Retina (tissue), 1 donor: ENCODE measurements at regions not wholly inside any gene's neighbourhood (a gene's known extent, or its start where the extent isn't known, plus 50 kb on each side); places are given as distances from the start of the nearest gene placed in this dataset.
A peak's percentile ranks its signal among the peaks of the same experiment; 100 is the strongest.

Experiments used
- DNase-seq: peaks from one replicate; pipeline ENCODE4 v3.0.0-alpha.2; 2016

DNA sequence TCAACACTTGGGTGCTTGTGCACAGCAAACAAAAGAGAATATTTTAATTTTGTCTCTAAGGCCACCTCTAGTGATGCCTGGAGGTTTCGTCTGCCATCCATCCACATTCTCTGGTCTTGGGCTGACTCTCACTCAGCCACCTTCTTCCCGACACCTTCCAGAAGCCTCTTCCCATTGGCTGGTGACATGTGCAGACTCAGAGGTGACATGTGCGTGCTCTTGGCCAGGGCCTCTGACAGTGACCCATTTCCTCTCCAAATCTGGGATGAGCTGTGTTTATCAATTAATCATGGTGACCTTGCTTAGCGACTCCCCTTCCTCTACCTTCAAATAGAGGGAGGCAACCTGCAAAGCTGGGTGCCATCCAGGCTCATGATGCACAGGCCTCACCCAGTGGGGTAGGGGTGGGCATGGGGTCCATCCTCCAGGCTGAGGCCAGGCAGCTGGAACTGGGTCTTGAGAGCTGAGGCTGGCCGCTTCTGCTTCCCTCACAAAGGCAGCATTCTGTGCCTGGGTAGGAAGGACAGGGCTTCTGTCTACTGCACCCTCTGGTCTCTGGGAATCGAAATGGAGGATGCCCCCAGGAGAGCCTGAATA lies 91.8 kb downstream of the DHCR7 start:
- no peak for DNase-seq

DNA sequence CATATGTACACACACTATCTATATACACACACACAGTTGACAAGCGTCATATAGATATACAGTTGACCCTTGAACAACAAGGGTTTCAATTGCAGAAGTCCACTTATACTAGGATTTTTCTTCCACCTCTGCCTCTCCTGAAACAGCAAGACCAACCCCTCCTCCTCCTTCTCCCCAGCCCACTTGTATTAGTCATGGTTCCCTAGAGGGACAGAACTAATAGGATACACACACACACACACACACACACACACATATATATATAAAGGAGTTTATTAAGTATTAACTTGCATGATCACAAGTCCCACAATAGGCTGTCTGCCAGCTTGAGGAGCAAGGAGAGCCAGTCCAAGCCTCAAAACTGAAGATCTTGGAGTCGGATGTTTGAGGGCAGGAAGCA lies 92.9 kb downstream of the DHCR7 start:
- DNase-seq, result no peak

DNA sequence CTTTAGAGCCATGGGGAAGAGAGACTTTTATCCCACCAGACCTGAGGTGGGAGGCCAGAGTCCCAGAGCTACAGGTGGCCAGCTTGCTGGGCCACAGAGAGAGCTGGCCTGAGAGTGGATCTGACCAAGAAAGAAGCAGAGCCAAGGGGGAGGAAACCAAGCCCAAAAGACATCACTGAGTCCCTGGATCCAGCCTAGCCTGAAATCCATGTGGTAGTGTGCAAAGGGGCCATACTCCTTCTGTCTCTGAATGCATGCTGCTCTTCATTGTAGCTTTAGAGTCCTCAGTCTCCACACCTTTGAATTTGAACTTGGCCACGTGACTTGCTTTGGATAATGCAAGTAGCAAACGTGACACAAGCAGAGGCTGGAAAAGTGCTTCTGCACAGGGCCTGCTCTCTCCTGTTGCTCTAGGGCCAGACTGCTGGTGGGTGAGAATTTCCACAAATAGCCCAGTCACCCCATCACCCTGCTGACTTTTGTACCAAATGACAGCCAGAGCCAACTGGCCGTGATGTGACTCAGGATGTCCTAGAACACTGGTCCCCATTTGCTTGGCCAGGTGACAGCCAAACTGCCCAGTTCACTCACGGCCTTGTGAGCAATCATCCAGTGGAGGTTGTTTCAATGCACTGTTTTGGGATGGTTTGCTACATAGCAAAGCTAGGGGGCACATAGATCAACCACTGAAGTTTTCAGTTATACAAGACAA lies 93.6 kb downstream of the DHCR7 start:
- DNase-seq, result no peak

DNA sequence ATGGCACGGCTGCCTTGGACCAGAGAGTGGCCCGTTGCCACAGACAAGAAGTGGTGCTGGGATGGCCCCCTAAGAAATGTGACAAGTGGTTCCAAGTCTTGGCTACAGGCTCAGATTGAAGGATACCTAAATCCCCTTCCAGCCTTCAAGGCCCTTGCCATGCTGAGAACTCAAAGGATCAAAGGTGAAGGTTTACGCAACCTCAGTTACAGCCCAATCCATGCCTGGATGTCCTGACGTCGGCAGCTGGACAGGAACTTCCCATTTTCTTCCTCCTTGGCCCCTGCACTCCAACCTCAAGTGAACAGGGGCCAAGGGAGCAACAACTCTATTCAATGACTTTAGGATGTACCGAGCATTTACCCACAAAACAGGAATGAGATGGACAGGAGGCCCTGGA lies 95.4 kb downstream of the DHCR7 start:
- no peak for DNase-seq

DNA sequence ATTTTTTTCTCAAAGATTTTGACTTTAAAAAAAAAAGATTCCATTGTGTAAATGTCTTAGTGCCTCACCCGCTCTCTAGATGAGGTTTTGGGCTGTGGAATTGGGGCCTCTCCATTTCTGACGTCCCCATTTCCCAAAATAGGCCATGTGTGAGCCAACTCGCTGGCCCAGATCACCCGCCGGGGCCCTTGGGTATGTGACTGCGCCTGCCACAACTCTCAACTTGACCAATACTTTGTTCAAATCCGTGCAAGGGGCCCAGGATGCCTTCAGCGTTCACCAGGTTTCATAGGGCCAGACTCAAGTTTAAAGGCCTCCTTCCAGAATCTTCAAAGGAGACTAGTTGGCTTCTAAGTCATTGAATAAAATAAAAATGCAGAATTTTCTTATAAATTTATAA lies 96.0 kb downstream of the DHCR7 start:
- DNase-seq, result no peak

DNA sequence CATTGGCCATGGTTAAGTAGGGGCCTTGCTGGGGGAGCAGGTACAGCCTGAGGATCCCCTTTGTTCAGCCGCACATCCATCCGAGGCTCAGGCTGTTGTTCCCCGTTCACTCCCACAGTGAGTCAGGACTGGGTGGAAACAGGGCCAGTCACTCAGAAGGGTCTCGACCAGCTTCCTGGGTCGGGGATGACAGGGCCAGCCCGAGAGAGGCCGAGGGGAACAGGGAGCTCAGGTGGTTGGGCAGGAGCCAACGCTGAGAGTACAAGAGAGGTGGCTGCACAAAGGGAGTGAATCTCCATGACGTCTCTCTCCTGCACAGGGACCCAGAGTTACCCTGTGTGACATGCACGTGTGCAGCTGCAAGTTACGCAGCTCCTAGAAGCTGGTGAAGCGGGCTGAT lies 97.2 kb upstream of the SHANK2 start:
- no peak for DNase-seq

DNA sequence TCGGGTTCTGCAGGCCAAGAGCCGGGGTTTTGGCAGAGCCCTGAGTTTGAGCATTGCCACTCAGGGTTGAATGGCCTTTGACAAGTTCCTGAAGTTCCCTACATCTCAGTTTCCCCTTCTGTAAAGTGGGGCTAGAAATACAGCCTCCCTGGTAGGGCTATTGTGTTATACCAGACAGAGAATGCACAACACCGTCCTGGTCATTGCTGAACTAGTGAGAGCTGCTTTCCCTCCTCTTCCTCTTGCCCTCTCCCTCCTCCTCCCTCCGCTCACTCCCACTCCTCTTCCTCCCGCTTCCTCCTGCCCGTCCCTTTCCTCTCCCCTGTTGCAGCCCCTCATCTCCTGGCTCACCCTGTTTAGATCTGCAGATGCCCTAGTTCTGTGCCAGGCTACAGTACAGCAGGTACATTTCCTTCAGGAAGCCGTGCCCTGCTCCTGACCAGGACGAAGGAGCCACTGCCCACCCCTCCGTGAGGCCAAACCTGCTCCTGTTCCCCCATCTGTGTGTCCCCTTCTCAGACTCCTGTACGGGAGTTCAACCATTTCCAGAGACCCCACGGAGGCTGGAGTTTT lies 91.5 kb upstream of the SHANK2 start:
- no peak for DNase-seq

DNA sequence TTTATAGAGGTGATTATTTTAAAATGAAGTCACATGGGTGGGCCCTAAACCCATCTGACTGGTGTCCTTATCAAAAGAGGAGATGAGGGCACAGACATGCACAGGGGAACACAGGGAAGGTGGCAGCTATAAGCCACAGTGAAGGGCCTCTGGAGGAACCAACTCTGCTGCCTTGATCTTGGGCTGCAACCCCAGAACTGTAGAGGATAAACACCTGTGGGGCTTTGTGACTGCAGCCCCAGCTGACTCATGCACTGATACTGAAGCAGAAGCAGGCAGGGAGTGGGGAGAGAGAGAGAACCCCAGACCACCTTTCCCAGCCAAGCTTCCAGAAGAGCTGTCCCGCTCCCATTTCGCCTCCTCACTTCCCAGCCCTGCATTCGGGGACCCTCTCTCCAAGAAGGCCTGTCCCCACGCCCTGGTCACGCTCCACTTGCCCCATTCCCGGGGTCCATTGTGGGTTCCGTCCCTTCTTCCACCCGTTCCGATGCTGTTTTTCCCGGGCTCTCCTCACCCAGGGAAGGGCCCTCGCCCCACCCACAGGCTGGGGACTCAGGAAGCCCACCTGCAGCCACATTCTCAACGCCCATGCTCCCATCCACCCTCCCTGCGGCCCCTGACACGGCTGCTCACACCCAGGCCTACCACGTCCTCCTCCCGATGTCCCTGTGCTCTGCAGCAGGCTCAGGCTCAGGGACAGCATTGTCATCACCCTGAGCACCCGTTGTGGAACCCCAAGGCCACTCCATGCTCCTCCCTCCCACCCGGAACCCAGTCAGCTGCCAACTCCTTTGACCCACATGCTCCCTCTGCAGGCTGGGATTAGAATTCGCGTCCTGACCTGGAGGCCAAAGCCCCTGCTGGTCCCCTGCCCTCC lies 90.8 kb upstream of the SHANK2 start:
- DNase-seq, result peak; percentile 31

DNA sequence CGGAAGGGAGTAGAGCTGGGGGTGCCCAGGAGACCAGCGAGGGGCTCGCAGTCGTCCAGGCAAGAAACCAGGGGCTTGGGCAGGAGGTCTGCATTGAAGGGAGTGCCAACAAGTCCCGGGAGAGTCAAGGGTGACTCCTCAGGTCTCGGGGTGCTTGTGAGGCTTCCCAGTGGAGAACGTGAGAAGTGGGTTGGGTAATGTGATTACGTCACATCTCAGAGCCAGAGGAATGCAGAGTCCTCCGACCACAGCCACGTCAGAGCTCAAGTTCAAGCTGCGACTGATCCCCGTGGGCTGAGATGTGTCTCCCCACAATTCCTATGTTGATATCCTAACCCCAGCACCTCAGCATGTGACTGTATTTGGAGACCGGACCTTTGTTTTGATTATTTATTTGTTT lies 89.7 kb upstream of the SHANK2 start:
- no peak for DNase-seq

DNA sequence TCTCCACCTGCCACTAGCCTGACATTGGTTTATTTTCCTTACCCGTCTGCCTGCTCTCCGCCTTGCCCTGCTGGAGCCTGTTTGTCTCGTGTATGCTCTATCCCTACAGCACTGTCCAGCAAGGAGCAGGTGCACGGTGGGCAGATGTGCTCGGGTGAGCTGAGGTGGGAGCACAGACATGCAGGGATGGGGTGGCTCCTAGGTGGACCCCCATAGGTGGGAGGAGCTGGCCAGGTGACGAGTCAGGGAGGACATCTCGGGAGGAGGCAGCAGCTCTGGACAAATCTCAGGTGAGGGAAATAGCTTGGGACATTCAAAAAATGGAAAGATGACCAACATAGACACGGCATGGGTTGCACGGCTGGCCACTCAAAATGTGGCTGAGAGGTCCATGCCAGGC lies 89.2 kb upstream of the SHANK2 start:
- no peak for DNase-seq

DNA sequence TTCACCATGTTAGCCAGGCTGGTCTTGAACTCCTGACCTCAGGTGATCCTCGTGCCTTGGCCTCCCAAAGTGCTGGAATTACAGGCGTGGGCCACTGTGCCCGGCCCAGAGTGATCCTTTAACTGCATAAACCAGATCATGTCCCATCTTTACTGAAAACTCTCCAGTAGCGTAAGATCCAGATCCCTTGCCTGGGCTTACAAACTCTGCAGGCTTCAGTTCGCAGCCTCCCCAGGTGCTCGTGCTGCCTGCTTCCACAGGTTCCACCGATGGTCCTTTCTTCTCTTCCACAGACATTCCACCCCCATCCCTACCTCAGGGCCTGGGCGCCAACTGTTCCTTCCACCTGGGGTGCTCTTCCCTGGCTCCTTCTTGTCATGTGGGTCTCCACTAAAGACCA lies 88.8 kb upstream of the SHANK2 start:
- no peak for DNase-seq

DNA sequence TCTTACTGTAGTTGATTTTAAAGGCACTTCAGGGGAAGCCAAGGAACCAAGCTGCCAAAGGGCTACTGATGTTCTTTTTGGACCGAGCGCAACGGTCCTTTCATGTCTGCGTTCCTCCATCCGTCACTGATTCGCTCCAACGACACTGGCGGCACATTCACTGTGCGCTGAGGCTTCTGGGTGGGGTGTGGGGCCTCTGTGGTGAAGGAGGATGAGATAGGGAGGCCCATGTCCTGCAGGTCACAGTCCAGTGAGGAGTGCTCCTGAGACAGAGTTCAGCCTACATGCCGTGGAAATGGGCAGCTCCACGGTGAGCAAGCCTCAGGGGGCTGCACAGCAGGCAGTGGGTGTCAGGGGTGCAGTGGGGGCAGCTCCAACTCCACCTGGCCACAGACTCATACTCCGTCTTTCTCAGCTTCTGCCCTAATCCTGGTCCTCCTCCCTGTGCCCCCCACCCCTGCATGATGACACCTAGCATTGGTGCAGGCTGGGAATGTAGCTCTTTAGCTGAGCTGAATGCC lies 87.8 kb upstream of the SHANK2 start:
- no peak for DNase-seq

DNA sequence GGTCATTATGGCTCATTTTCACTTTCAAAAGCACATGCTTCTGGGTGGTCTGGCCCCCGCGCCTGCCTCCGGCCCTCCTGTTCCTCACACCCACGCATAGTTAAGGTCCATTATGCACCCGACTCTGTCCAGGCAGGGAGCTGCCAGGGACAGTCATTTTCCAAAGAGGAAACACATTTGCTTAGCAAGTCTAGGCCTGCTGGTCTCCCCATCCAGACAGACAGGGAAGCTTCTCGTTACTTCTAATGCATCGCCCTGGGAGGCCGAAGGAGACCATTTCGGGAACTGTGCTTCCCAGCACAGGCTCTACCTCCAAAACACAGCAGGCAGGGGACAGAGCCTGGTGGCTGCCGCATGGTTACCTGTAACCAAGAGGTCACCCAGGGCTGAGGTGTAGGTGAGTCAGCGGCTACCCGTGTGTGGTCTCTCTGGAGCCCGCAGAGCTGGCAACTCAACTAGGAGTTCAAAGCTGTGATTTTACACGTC lies 87.1 kb upstream of the SHANK2 start:
- peak; percentile 13 for DNase-seq

DNA sequence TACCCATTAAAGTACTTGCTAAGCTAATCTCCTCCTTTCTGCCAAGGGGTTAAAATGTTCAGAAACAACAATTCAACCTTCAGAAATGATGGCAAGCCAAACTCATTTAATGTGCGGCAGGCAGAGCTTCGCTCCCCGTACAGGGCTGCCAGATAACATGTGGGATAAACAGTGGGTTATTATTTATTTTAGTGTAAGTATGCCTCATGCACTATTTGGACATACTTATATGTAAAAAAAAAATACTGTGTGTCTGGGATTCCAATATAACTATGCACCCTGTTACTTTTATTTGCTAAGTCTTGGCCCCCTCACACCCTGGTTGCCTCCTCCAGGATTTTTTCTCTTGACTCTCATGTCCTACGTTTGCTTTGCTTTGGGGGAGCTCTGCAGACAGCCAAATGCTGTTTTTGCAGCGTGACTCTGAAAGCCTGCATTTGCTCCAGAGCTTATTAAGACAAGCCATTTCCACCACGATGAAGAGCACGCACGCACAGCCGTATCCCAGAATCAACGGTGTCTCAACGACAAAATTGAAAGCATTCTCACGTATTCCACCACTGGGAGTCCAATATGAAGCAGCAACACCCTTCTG lies 86.5 kb upstream of the SHANK2 start:
- DNase-seq, result no peak

DNA sequence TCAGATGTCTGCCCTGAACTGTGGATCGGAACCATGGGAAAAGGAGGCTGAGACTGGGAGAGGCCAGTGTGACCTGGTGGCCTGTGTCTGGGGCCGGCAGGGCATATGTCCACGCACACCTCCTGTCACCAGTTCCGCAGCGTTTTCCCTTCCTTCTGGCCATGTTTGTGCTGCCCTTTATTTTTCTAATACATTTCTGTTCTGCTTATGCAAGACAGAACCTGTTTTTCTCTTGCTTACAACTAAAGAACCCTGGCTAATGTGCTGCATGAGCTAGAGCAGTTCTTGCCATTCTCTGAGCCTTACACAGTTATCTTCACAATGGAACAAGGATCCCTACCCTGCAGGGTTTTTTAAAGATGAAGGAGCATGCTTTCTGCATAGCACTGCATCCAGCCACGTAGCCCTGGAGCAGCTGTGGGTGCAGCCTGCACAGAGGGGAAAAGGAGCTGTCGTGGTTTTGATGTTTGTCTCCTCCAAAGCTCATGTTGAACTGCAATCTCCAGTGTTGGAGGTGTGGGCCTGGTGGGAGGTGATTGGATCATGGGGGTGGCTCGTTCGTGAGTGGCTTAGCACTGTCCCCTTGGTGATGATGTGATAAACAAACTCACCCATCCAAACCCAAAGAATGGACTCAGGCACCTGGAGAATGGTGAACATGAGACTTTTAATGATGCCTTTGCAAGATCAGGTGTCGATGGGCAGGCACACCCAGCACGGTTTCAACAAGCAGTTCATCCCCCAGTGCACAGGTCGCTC lies 84.8 kb upstream of the SHANK2 start:
- no peak for DNase-seq

DNA sequence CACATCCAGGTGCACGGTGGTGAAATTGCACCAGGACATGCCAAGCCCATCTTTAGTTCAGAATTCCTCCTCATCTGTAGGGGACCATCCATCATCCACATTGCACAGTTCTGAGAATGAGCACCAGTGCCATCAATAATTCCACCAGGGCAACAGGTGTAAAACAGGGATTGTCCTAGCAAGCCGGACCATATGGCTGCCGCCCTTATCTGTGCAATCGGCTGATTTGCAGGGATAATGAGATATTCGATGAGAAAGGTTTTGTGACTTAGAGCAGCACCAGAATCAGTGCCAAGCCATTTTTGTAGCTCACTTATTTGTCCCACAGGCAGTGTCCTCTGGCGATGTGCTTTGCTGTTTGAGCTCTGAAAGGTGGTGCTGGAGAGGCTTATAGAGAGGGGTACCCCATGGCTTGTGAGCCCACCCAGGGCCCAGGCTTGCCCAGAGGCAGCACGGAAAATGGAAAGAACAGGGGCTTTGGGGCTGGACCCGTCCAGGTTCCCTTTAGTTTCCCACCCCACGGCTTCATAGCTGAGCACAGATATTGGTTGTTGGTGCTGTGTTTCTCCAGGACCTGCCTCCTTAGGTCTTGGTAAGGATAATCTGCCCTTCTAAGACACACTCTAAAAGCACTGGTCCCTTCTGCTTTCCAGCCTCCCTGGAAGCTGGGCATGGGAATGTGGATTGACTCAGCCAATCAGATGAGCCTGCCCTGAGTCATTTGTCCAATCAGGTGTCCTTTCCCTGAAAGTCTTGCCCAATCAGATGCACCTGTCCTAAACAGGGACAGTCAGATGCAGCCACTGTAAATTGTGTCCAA lies 84.0 kb upstream of the SHANK2 start:
- no peak for DNase-seq

DNA sequence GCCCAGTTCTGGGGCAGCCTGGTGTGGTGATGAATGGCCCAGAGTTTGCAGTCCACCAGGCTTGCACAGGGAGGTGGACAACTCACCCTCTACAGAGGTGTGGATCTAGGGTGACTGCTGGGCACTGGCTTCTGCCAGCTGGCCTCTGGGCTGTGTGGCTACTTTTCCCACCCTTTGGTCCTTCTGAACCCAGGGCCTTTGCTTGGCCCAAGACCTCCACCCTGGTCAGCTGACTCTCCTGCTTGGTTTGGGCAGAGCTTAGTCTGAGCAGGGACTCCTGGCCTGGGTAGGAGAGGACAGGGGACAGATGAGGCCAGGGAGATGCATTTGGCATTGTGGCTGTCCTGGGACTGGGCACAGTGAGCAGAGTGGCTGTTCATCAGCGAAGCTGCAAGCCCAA lies 83.0 kb upstream of the SHANK2 start:
- no peak for DNase-seq

DNA sequence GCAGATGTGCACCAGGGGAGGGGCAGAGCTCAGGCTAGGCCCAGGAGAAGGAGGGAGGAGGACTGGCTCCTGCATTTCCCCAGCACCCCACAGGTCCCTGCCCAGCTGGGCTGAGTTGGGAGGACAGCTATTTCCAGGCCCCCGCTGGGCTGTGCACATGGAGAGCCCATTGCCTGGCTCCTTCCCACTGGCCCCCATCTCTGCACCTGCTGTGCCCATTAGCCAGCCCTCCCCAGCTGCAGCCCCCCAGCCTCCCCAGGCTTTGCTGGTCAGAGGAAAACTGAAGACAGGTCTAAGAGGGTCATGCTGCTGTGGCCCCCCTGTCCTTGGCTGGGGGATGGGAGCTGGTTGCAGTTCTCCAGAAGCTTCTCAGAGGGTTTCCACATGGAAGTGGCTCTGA lies 81.8 kb upstream of the SHANK2 start:
- no peak for DNase-seq

DNA sequence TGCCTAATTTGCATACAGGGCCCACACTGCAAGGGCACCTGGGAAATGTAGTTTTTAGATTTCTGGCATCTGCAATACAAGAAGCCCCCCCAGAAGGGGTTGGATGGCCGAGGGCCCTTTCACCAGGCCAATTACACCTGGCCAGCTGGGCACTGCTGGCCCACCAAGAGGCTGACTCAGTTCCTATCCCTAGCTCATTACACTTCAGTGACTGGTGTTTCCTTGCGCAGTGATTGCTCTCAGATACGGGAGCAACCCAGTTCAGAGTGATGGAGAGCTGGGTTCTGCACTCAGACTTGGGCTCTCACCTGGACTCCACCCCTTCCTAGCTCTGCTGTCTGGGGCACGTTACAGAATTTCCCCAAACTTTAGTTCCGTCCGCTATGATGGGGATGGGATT lies 81.1 kb upstream of the SHANK2 start:
- no peak for DNase-seq

DNA sequence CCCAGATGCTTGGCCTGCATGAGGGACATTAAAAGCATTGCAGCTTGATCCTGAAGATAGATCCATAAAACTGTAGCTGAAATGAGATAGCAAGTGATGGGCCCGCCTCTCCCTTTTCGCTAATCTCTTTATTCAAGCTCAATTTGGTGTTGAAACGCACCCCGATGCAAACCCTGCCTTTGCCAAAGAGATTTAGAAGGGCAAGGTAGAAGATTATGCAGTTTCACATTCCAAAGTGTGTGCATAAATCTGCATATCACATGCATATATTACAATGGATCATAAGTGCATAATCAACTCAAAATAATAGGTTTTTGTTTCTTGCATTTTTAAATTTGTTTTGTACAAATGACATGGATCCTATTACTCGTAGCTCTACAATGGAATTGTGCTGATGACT lies 80.1 kb upstream of the SHANK2 start:
- no peak for DNase-seq

DNA sequence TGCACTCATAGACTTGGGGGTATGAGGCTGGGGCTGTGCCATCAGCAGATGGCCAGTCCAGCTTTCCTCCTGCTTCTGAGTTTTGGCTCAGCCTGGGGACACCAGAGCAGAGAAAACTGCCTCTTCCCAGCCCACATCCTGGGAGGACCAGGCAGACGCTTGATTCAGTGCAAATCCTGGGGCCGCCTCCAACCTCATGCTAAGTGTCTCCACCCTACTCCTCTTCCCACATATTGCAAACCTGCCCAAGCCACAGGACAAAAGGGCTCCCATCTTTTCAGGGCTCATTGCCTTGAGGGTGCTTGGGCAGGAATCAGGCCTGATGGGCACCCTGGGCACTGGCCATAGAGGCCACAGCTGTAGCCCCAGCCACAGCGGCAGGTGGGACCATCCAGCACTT lies 79.7 kb upstream of the SHANK2 start:
- no peak for DNase-seq
